HT1080 (cell line): ENCODE measurements at regions not wholly inside any gene's neighbourhood (a gene's known extent, or its start where the extent isn't known, plus 50 kb on each side); places are given as distances from the start of the nearest gene placed in this dataset.

Source experiments
- DNase-seq: peaks from one replicate; pipeline ENCODE4 v3.0.0-alpha.2; 2015; ENCODE audit warnings: low read depth

DNA sequence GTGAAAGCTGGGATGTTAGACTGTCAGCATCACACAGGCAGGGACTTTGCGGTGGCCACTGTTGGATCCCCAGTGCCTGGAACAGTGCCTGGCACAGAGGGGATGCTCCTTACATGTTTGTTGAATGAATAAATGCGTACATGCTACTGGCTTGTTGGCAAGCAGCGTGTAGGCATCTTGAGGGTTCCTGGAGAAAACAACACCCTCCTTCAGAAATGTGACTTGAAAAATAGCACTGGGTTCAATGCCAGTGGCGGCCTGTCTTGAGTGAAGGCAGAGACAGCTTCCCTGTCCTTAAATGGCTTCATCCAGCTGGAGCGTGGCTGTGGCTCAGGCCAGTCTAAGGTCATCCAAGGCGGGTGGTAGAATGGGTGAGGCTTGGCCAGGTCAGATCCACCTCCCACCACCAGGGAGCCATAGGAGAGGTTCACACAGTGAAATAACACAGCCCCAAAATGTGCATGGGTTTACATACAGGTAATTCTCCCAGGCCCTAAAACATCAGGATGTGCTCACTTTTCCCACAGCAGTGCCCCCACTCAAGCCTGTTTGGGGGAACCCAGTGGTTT lies 171.4 kb downstream of the PHETA1 start:
- DNase-seq: no peak

DNA sequence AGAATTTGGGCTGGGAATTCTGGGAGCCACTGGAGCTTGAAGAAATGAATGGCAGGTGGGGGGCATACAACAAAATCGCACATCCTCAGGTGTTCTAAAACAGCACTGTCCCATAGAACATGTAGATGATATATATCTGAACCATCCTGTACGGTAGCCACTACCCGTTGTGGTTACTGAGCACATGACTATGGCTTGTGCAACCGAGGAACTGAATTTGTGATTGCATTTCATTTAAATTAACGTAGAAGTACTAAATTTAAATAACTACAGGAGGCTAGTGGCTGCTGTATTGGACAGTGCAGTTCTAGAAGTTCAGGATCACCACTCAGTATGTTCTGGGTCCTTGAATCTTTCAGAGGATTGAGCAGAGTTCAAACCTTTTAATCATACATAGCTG lies 172.4 kb downstream of the PHETA1 start:
- DNase-seq: no peak

DNA sequence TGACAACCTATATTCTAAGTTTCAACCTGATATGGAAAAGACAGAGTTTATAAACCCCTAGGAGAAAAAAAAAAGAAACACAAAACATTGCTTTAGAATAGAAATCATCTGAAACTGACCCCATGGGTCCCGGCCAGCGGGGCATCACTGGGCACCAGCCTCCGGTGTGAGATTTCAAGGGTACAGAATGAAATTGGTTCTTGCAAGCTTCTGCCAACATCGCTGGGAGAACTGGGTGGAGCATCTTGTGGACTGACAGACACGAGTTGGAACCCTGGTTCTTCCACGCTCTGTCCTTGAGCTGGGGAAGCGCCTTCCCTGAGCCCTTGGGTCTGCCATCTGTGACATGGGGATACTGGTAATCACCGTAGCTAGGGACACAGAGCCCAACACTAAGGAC lies 173.6 kb downstream of the PHETA1 start:
- no peak for DNase-seq

DNA sequence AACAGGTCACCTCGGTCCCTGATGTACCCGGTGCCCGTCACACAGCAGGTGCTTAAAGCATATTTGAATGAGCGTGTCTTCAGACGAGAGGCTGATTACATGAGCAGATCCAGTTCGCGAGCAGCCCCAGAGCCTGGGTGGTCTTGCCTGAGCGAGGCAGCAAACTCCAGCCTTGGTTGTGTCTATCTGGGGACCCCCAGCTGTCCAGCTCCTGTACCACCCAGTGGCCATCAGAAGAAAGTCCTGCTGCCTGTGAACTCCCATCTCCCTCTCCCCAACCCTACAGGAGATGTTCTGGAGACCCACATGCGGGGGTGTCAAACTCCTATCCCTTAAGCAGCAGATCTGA lies 174.2 kb downstream of the PHETA1 start:
- no peak for DNase-seq

DNA sequence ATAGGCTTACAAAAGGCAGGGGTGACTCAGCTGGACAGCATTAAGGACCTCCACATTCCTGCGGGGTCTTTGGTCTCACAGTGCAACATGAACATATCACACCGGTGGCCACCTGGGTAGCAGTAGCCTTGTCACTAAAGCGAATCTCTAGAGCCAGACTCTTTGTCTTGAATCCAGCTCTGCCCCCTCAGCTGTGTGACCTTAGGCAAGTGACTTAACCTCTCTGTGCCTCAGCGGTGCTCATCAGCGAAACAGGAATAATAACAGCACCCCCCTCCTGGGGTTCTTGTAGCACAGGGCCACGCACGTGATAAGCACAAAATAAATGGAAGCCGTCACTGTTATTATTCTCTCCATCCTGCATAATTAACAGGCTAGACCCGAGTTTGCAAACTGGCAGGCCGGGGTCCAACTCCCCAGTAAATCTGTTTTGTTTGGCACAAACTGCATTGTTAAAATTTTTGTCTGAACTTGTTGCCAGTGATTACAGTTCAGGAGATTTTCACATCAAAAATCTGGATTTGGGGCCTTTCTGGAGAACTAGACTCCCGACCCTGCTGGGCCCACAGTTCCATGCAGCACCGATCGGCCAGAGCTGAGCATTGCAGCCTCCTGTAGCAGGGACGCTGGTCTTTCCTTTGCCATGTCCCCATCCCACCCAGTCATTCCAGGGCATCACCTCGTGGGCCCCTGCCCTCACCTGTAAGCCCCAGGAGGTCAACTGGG lies 174.8 kb downstream of the PHETA1 start:
- no peak for DNase-seq

DNA sequence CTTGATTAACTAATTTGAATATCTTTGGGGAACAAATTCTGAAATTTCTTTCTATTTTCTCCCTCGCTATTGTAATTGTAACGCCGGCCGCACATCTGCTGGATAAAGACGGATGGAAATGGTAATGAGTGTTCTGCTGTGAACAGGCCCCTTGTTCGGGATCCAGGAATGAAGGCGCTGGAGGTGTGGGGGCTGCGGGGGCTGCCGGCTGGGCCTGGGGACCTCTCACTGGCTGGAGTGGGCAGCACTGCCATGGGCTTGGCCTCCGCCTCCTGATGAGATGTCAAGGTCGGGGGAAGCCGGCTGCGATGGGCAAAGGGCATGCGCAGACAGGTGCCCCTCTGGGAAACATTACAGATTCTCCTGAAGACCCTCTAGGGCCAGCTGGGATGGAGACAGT lies 175.4 kb downstream of the PHETA1 start:
- no peak for DNase-seq

DNA sequence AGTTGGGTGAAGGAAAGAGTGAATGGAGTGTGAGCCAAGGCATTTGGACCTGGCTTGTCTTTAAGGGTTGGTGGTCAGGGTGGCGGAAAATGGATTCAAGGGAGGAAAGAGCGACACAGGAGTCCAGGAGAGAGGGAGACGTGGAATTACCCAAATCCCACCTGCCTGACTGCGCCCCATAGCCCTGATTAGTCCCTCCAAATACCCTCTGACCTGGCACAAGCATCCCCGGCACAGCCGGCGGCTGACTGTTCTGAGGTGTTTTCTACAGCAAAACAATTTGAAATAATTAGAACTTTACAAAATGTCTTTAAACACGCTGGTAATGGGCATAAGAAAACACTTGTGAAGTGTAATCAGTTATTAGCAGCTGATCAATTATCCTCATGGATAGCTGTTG lies 175.8 kb downstream of the PHETA1 start:
- no peak for DNase-seq

DNA sequence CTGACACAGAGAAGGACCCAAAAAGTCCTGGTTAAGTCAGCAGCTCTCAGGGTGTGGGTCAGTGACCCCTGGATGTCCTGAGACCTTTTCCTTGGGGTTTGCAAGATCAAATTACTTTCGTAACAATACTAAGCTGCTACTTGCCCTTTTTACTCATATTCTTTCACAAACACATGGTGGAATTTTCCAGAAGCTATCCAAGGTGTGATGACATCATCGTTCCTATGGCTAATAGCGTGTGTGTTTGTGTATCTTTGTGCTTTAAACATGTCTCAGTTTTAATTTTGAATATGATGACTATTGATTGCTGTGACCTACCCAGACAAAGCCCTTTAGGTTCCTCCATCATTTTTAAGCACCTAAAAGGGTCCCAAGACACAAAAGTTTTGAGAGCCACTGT lies 176.2 kb downstream of the PHETA1 start:
- DNase-seq: no peak

DNA sequence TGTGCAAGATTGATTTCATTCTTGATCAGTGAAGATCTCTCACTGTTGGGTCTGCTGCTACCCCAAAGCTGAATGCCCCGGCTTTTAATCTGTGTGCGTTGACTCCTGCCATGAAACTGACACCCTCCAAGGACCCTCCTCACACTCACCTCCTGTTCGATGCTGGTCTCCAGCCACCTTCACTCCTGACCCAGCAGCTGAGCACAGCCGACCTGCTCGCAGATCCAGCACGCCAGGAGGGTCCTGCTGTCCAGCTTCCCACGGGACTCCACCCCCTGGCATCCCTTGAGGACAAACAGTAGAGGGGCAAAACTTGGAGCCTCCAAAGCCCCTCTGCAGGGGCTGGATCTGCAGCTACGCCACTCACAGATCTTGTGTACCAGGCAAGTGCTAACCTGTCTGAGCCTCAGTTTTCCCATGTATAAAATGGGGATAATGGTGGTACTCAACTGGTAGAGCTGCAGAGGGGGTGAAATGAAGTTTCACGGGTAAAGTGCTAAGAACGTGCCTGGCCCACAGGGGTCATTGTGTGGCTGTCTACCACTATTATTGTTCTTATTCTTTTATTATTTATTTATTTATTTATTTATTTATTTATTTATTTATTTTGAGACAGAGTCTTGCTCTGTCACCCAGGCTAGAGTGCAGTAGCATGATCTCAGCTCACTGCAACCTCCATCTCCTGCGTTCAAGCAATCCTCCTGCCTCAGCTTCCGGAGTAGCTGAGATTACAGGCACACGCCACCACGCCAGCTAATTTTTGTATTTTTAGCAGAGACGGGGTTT lies 178.0 kb downstream of the PHETA1 start:
- no peak for DNase-seq

DNA sequence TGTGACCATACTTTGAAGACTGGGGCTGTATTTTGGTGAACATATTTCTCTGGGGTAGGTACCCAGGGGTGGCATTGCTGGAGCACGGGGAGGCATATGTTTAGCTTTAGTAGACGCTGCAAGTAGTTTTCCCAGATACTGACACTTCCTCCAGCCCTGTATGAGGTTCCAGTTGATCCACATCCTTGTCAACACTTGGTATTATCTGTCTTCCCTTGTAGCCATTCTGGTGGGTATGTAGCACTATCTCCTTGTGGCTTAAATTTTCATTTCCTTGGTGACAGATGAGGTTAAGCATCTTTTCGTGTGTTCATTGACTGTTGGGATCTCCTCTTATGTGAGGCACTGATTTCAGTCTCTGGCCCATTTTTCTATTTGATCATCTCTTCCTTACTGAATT lies 179.1 kb downstream of the PHETA1 start:
- no peak for DNase-seq

DNA sequence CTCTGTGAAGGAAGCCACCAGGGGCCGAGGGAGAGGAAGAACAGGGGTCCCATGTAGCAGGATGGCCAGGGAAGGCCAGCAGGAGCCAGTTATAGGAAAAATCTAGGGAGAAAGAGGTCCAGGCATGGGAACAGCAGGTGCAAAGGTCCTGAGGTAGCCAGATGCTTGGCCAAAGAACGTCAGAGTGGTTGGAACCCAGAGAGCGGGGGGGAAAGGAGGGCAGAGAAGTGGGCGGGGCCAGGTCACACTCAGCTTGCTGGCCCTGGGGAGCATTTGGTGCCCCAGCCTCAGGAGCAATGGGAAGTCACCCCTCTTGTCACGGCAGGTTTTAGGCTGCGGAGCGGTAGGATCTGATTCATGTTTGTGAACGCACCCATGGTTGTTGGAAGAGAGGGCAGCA lies 180.5 kb downstream of the PHETA1 start:
- no peak for DNase-seq

DNA sequence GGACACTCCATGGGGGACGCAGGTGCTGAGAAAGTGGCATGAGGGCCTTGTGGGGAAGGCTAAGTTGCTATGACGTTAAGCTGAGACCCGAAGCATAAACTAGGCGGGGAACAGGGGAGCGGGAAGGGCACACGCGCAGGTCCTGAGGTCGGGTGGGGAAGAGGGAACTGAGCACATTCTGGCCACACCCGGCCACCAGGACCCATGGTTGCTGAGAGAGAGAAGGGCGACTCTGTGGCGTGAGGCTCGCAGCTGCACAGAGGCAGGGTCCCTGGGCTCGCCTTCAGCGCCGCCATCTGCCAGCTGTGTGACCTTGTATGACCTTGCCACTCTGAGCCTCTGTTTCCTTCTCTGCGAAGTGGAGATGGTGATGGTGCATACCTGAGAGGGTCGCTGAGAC lies 182.5 kb downstream of the PHETA1 start:
- no peak for DNase-seq

DNA sequence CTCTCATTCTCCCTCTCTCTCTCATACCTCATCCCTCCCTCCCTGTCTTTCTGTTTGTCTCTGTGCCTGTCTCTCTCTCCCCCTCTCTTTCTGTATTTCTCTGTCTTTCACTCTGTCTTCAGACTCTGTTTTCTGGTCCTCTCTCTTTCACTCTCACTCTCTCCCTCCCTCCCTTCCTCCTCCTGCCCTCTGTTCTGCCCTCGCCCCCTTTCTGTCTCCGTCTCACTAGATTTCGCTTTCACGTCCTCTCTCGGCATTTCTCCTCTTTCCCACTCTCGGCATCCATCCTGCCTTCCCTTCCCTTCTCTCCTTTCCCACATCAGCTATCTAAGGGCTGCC lies 183.0 kb downstream of the PHETA1 start:
- no peak for DNase-seq

DNA sequence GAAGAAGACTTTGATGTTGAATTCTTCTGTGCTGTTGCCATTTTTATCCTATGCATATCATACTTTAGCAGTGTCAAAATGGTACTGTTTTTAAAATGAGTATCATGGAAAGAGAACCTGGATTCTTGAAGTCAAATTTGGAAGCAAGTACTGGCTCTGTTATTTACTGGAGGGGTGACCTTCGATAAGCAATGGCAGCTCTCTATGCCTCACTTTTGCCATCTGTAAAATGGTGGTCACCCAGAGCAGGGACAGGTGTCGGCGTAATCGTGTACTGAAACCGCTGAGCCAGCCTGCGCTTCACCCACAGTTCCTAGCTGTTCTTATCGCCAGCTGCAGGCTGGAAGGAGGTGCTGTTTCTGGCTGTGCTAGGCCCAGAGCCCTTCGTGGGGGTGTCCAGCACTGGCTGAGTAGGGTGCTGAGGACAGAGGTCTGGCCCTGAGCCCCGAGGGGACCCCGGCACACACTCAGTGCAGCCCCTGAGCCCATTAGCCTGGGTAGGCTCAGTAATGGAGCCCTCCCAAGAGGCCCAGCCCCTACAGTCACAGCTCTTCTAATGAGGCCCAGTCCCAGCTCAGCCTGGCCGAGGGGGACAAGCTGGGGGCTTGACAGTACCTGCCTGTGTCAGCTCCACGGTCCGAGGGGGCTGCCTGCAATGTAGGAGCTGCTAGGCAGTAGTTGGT lies 183.5 kb downstream of the PHETA1 start:
- no peak for DNase-seq

DNA sequence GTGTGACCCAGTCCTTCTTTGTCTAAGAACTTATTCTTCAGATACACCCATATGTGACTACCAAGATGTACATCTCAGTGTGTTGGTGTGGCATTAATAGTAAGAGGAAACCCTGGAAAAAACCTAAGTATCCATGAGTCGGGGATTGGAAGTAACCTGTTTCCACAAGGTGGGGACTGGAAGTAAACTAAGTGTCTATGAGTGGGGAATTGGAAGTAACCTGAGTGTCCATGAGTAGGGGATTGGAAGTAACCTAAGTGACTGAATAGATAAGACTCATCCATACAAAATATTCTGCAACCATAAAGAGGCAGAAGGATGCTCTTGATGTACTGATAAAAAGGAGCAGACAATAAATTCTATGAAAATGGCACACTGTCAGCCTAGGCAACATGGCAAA lies 184.7 kb downstream of the PHETA1 start:
- DNase-seq: no peak

DNA sequence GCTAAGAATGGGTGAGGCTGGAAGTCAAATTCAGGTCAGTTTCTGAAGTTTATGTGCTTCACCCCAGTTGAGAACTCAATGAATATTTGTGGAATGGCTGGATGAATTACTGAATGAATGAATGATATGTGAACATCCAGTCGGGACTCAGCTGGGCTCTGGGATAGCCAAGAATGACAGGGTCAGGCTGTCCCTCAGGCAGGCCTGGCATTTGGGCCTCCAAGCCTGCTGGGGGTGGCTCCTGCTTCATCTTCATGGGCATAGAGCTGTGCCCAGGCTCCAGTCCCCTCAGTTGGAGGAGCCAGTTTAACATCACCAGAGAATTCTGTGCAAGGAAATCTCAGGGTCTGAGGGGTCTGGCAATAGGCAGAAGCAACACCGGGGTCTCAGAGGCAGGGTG lies 185.8 kb downstream of the PHETA1 start:
- DNase-seq: no peak

DNA sequence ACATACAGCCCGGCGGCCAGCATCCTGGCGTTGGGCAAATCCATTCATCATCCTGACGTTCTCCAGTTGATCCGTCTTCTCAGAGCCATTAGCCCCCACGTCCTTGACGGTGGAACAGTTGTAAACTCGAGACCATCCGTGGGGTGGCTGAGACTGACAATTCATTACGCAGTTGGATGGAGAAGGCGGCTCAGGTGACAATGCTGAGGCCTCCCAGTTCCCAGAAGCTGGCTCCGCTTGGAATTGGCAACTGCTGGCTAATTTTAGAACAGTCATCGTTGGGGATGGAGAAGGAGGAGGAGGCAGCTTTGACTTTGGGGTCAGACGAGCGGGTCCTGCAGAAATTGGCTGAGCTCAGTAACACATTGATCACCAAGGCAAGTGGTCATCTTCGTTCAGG lies 186.5 kb downstream of the PHETA1 start:
- DNase-seq: no peak

DNA sequence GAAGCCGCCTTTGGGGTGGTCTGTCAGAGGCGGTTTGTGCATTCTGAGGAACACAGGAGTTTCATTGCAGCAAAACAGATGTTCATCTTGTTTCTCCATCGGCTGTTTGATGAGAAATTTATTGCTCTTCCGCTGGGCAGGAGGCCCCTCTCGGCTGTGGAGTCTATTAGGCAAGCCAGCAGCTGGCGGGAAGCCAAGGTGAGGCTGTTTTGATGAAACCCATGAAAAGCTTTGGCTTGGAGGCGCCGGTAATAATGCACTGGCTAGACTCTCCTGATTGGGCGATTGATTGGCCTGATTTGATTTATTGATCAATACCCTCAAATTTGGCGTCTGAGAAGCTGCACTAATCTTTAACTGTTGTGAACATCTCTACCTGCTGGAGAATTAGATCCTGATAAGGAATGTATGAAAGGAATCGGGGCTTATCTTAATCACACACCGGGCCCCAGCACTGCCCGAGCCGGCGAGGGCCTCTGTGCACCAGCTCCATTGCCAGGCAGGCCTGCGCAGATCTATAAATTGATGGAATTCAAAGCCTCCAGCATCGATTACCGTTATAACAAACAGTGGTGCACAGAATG lies 187.7 kb downstream of the PHETA1 start:
- no peak for DNase-seq

DNA sequence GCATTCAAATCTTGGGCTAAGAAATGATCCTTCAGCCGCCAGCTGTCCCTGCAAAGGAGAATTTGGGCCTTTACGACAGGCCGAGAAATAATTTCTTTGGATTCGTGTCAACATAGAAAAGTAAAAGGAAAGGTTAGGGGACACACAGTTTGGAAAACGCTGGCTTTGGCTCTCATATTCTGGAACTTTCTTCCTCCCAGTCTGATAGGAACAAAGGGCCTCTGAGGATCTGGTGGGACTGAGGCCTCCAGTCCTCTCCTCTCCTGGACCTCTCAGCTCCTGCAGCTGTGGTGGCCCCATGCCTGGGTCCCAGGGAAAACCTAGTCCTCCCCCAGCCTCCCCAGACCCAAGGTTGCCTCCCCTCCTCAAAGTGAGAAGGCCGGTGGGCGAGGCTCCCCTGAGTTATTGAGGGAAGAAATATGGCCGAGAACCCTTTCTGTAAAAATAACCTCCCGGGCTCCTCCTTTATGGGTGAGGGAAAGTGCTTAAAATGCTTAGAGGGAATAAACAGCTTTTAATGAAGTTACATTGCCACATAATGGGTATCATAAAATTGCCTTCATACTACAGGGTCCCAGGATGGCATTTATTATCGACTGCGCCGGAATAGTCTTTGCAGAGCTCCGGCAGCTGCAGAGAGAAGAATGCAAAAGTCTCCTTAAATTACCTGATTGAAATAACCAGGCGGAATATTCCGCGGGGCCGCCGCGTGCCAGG lies 188.3 kb downstream of the PHETA1 start:
- no peak for DNase-seq

DNA sequence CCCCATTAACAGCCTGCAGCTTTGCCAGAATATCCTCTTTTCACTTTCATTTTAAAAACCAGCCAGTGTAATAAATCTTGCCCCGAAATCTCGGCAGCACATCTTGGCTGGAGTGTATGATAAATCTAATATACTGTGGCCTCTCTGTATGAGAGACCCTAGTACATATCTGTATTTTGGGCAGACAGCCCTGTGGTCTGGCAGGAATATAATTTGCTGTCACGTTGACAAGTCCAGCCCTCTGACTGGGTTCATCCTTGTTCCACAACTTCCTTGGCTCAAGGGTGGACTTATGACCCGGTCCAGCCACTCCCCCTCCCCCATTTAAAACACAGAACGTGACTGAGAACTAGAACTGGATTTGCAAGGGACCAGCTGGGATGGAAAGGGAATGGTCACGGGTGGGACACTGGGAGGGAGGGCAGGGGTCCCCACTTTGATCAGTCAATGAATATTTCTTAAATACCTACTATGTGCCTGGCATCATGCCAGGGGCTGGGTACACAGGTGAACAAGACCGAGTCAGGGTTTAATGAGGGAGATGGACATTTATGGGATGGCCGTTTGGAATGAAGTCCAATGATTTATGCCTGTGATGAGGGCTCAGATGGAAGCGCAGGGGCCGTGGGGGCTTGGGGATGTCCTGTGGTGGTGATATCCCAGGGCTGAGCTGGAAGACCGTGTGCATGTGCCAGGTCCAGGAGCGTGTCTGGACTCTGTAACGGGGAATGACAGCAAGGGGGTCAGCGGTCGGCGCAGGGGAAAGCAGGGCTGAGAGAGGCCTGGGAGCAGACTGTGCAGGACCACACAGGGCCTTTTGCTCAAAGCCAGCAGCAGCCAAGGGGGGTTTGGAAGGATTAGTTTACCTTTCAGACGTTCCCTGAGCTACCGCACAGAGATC lies 190.5 kb downstream of the PHETA1 start:
- no peak for DNase-seq
